ENCODE measurements at regions not wholly inside any gene's neighbourhood (a gene's known extent, or its start where the extent isn't known, plus 50 kb on each side); places are given as distances from the start of the nearest gene placed in this dataset.
"Not testable (repeated sequence)": the region's sequence is repeated elsewhere in the genome, so short reads cannot be mapped to it uniquely, and the experiment has no call there.

DNA sequence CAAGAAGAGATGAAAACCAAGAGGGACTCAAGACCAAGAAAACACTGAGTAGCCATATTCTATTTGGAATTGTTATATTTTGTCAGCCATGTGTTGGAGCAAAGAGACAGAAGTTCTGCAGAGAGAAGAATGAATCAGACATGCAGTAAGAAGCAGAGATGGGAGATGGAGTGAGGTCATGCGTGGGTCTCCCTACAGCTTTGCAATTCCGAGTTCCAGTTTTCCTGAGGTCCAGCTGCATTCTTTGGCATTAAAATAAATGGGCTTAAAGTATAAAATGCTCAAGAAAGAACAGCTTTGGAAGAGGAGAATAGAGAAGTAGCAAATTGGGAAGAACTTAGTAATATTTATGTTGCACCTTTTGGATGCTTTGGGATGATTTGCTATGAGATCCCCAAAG lies 361.6 kb downstream of the NPR3 start:
- DNase-seq = no peak

DNA sequence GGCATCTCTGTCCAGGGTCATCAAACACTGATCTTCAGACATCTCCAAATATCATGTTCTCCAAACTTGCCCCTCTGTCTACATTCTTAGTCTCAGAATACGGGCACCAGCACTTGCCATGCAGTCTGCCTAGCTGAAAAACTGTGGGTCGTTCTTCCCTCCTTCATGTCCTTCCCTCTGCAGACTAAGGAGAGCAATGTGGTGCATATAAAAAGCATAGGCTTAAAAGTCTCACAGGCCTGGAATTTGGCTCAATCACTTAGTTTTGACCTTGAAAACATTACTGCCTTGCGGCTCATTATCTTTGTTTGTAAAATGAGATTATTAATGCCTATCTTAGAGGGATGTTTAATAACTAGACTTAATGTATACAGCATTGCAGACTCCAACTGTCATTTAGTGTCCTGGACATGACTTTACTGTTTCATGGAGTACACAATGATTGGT lies 362.8 kb downstream of the NPR3 start:
- DNase-seq = no peak

DNA sequence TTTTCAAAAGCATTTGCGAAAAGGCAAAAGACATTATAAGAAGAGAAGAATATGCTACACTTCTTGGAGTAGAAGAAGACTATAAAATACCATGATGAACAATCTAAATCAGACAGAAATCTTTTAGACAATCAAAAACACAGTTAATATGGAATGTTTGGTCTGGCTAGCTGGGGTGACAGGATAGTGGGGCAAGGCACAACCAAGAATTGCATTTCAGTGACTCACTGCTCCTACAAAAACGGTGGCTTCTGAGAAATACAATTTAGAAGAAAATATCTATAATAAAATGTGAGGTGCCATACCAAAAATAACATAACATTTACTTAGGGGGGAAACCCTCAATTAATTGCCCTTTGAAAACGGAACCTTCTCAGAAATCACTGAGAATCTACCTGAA lies 363.4 kb downstream of the NPR3 start:
- DNase-seq = no peak

DNA sequence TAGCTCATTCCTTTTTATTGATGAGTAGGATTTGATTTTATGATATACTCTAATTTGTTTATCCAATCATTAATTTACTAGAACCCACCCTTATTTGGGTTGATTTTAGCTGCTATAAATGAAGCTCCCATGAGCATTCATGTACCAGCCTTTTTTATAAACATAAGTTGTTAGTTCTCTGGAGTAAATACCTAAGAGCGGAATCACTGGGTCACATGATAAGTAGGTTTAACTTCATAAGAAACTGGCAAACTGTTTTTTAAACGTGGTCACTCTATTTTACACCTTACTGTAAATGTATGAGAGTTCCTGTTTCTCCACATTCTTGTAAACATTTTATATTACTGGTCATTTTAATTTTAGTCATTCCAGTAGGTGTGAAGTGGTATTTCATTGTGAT lies 364.6 kb downstream of the NPR3 start:
- DNase-seq = no peak

DNA sequence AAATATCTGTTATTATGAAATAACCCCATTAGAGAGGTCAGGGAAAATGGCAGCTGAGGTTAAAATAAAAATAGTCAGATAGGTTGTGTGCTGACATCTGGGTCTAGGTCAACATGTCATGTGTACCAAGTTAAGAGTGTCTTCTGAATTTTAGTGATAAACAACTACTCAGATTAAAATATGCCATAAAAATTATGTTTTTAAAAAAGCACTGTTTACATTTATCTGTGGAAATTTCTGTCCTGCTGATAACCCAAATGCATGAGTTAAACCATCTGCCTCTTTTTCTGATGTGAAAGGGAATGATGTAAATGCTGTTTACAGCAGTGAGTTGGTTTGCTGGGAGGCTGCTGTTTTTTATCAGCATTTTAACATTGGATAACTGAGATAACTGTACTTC lies 361.2 kb upstream of the TARS1 start:
- no peak for DNase-seq

DNA sequence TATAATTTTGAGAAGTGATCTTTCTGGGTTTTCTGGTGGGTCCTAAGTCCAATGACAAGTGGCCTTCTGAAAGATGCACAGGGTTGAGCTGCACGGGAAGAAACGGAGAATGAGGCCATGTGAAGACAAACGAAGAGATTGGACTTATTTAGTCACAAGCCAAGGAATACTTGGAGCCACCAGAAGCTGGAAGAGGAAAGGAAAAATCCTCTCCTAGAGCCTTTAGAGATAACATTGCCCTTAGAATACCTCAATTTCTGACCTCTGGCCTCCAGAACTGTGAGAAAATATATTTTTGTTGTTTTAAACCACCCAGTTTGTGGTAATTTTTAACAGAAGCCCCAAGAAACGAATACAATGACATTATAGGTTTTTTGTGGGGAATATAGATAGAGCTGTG lies 360.5 kb upstream of the TARS1 start:
- no peak for DNase-seq

DNA sequence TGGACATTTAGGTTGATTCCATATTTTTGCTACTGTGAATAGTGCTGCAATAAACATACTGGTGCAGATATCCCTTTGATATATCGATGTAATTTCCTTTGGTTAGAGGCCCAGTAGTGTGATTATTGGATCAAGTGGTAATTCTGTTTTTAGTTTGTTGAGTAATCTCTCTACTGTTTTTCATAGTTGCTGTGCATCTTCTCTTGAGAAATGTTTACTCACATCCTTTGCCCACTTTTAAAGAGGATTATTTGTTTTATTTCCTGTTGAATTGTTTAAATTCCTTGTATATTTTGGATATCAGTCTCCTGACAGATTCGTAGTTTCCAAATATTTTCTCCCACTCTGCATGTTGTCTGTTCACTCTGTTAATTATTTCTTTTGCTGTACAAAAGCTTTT lies 352.6 kb upstream of the TARS1 start:
- no peak for DNase-seq

DNA sequence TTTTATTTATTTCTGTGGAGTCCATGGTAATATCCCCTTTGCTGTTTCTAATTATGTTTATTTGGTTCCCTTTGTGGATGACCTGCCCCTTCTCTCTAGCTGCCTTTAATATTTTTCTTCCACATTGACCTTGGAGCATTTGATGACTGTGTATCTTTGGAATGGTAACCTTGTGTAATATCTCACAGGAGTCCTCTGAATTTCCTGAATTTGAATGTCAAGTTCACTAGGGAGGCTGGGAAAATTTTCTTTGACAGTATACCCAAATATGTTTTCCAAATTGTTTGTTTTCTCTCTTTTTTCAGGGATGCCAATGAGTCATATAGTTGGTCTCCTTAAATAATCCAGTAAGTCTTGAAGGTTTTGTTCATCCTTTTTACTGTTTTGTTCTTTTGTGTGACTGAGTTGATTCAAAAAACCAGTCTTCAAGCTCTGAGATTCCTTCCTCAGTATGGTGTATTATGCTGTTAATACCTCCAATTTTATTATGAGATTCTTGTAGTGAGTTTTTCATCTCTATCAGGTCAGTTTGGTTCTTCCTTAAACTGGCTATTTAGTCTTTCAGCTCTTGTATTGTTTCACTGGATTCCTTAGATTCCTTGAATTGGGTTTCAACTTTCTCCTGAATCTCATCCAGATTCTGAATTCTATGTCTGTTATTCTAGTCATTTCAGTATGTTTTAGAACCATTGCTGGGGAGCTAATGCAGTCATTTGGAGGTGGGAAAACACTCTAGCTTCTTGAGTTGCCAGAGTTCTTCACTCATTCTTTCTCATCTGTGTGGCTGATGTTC lies 349.0 kb upstream of the TARS1 start:
- DNase-seq = no peak

DNA sequence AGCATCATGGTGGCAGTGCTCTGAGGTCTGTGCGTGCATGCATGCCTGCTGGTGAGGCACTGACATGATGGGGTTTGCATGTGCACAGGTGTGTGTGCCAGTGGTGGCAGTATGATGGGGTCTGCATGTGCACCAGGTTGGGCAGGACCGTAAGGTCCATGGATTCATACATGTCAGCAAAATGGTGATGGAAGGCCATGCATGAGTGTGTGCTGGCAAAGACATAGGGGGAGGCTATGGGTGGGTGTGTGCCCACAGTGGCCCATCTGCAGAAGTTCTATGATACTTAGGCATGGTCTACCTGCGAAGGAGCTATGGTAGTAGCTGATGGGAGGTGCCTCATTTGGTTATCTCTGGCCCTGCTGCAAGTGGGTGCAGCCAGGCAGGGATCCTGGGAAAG lies 348.0 kb upstream of the TARS1 start:
- no peak for DNase-seq

DNA sequence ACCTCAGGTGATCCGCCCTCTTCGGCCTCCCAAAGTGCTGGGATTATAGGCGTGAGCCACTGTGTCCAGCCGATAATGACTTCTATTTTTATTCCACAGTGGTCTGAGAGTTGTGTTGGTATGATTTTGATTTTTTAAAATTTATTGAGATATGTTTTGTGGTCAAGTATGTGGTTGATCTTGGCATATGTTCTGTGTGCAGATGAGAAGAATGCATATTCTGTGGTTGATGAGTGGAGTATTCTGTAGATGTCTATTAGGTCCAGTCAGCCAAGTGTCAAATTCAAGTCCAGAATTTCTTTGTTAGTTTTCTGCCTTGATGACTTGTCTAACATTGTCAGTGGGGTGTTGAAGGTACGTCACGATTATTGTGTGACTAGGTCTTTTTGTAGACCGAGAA lies 338.2 kb upstream of the TARS1 start:
- DNase-seq = no peak

DNA sequence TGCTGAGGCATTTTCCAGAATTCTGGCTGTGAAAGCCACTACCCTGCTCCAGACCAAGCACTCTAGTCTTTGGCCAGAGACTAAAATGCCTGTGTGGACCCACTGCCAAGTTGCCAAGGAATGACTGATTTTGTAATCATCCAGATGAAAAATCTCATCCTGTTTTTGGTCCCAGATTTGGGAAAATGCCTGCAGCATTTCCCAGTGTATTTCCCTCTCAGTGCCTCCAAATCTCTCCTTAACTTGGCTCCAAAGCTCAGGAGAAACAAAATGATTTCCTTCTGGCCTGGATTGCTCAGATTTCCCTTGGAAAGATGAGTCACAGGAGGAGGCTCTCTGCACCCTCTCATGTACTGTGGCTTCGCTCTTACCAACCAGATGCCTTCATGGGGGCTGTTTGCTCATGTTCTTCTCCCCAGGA lies 335.2 kb upstream of the TARS1 start:
- DNase-seq = no peak

DNA sequence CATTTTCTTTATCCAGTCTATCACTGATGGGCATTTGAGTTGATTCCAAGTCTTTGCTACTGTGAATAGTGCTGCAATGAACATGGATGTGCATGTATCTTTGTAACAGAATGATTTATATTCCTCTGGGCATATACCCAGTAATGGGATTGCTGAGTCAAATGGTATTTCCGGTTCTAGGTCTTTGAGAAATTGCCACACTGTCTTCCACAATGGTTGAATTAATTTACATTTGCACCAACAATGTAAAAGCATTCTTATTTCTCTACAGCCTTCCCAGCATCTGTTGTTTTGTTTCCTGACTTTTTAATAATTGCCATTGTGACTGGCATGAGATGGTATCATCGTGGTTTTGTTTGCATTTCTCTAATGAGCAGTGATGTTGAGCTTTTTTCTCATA lies 330.3 kb upstream of the TARS1 start:
- not testable (repeated sequence) for DNase-seq

DNA sequence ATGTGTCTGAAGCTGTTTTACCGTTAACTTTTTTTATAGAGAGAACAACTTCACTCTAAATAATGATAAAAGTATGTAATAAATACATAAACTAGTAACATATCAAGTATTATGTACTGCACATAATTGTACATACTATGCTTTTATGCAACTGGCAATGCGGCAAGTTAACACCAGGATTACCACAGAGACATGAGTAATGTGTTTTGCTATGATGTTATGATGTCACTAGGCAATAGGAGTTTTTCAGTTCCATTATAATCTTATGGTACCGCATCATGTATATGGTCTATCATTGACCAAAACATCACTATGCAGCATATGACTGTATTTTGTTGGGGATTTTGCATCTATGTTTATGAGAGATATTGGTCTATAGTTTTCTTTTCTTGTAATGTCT lies 326.4 kb upstream of the TARS1 start:
- no peak for DNase-seq

DNA sequence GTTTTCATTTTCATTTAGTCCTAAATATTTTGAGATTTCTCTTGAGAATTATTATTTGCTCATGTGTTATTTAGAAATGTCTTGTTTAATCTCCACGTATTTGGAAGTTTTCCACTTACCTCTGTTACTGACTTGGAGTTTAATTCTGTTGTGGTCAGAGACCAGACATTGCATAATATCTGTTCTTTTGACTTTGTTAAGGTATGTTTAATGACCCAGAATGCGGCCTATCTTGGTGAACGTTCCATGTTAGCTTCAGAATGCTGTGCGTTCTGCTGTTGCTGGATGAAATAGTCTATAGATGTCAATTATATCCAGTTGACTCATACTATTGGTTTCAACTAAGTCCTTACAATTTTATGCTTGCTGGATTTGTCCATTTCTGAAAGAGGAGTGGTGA lies 325.3 kb upstream of the TARS1 start:
- no peak for DNase-seq

DNA sequence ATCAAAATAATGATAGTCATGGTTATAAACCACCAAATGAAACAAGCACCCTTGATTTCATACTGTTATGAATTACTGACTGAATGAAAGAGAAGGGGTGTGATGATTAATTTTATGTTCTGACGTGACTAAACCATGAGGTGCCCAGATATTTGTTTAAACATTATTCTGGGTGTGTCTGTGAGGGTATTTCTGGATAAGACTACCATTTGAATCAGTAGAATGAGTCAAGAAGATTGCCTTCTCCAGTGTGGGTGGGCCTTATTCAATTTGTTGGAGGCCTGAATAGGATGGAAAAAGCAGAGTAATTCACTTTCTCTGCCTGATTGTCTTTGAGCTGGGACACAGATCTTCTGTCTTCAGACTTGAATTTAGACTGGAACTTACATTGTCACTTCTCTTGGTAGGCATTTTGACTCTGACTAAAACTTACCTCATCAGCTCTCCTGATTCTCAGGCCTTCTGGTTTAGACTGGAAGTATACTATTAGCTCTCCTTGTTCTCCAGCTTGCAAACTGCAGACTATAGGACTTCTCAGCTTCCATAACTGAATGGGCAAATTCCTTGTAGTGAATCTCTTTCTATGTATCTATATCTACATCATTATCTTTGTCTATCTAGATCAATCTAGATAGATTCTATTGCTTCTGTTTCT lies 321.9 kb upstream of the TARS1 start:
- no peak for DNase-seq

DNA sequence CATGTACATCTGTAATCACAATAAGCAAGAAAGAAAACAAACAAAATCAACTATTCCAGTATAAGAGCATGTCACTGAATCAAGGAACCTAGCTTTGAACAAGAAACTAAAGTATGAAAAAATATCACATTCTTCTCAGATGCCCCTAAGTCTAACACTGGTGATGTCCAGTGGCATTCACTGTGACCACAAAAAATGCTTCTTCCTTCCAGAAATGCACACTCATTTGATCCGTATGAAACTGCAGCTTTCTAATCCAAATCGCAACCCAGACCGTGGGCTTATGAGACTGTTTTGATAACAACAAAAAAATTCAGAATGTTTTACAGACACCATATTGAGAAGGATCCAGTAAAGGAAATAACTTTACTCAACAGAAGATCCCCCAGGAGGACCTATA lies 320.1 kb upstream of the TARS1 start:
- DNase-seq = no peak

DNA sequence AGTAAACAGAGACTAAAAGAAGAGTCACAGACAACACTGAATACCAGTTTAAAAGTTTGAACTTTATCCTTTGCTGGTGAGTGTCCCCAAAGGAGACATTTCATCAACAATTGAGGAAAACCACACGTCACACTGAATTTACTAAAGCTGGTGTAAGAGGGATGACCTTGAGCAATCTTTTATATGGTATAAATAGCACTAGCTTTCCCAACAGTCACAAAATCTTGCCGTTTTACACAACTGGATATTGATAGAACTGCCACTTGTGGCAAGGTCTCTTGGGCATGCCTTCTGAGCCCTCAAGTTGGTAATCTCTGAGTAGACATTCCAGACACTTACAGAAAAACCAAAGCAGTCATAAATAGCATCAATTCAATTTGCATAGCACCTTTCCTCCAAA lies 311.5 kb upstream of the TARS1 start:
- DNase-seq = no peak

DNA sequence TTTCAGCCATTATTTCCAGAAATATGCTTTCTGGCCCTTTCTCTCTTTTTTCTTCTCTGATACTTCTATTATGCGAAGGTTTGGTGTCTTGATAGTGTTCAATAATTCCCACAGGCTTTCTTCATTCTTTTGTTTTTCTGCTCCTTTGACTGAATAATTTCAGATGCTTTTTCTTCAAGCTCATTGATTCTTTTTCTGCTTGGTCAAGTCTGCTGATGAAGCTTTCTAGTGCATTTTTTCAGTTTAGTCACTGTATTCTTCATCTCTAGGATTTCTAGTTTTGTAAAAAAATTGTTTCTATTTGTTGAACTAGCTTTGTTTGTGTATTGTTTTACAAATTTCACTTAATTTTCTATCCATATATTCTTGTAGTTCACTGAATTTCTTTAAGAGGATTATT lies 304.0 kb upstream of the TARS1 start:
- DNase-seq = no peak

DNA sequence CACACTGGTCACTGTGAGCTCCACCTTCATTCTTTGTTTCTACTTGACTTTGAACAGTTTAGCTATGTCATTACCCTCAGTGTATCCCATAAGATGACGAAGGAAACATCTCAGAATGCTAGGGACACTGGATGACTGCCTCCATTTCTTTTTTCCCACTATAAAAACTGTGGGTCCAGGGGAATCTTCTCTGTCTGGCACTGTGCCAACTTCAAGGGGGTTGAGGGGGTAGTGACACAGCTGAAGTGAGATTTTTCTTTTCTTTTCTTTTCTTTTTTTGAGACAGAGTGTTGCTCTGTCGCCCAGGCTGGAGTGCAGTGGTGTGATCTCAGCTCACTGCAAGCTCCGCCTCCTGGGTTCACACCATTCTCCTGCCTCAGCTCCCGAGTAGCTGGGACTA lies 302.6 kb upstream of the TARS1 start:
- DNase-seq = not testable (repeated sequence)

DNA sequence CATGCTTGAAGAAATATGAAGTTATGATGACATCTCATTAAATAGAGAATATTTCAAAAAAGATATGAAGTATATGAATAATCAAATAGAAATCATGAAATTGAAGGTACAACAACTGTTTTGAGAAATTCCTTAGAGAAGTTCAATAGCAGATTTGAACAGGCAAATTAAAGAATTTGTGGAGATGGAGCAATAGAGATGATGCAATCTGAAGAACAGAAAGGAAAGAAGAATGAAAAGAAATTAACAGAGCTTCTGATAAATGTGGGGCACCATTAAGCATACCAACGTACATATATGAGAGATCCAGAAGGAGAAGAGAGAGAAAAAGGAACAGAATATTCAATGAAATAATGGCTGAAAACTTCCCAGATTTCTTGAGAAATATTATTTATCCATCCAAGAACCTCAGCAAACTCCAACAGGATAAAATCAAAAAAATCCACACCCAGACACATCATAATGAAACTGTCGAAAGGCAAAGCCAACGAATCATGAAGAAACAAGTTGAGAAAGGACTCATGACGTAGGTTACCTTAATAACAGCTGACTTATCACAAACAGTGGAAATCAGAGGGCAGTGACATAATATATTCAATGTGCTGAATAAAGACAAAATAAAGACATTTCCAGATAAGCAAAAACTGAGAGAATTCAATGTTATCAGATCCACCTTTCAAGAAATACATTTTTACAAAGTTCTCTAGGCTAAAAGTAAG lies 297.2 kb upstream of the TARS1 start:
- DNase-seq = no peak

DNA sequence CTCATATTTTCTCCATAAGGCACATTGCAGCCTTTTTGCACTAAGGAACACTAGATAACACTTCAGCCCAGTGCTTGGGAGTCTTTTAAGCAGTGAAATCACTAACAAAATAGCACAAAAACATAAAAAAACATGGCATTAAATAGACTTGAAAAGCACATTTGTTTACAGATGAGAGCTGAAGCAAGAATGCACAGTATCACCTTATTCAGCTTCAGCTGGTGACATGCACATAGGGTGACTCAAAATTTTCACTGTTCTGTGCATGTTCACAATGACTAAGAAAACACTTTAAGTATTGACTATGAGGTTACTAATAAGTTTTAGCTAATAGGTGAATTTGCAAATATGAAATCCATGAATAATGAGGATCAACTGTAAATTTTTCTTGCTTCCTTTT lies 293.9 kb upstream of the TARS1 start:
- DNase-seq = no peak

DNA sequence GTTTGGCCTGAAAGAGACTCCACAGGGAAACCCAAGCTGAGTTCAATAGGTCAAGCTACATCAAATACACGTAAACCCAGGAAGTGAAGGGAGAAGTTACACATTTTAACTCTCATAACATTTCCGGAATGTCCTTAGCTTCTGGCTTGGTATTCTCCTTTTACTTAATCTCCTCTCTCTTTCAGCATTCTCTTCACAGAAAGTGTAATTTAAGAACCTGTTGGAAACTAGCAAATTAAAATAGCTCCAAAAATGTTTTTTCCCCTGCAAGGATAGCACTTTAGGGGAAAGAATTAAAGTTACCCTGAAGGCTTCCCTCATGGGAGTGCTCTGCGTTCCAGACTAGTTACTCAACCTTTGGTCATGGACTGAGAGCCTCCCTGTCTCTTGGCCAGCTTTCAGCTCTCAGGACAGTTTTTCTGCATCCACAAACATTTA lies 292.7 kb upstream of the TARS1 start:
- no peak for DNase-seq

DNA sequence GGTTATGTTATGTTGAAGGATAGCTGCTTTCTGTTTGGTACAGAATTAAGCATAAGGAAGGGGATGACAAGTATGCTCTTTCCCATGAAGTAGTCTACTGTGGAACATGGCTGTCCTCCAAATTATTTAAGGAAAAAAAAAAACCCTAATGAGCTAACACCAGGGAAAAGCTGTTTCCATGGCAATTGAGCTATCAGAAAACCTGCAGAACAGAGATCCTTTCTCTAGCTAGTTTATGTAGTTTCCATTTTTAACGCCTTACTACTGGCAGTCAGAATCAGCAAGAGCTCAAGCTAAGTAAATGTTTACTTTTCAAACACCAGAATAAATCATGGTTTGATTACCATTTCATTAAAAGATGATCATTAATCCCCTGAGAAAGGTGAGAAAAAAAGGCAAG lies 287.4 kb upstream of the TARS1 start:
- DNase-seq = no peak

DNA sequence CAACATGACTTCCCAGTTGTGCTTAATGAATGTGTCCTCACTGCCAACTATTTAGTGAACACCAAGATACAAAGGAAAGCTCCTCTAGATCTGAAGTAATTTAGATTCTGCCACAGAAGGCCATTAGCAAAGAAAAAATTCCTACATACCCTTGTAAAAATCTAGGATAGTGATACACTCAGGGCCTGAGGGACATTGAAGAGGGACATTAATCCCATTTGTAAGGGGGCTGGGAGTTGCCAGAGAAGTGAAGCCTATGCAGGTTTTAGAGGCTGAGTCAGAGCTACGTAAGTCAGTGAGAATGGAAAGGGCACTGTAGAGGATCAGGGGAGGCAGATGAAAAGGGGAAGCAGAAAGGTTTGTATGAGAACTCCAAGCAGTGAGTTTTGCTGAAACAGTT lies 286.9 kb upstream of the TARS1 start:
- DNase-seq = no peak

Measured in GF-D8 (cell line).